Middle frontal gyrus (tissue), 1 donor: ENCODE measurements at regions not wholly inside any gene's neighbourhood (a gene's known extent, or its start where the extent isn't known, plus 50 kb on each side); places are given as distances from the start of the nearest gene placed in this dataset.

Experiments
- DNase-seq: peaks from one replicate; pipeline ENCODE4 v3.0.0-alpha.2; 2015; ENCODE audit warnings: low spot score; ENCODE audit errors: extremely low spot score

GRCh38 chr18:75624869-75625268 is 197.4 kb upstream of the SMIM21 start:
- no peak for DNase-seq

DNA sequence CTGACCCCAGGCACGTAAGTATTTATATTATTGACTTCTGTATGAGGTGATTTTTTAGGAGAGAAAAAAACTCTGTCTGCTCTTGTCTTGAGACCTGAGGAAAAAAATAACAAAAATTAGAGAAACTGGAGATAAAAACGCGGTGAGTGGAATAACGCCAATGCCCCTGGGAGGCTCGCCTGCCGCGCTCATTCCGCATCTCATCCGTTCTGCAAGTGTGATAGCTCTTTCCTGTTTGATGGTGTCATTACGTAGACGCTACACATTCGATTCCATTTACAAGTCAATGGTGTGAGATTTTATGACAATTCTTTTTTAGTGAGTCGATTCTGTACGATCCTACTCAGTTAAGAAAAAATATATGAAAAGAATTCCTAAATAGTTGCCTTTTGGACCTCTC is 194.3 kb upstream of the SMIM21 start:
- no peak for DNase-seq

DNA sequence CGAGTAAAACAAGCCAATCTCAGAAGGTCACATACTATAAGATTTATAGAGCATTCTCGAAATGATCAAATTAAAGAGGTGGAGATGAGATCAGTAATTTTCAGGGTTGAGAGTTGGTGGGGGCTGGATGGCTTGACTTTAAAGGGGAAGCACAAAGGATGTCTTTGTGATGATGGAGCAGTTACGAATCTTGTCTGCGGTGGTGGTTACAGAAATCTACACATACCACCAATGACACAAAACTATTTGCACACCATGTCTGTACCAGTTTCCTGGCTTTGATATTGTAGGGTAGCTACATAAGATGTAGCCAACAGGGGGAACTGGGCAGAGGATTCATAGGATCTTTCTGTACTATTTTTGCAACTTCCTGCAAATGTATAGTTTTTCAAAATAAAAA is 190.6 kb upstream of the SMIM21 start:
- no peak for DNase-seq

DNA sequence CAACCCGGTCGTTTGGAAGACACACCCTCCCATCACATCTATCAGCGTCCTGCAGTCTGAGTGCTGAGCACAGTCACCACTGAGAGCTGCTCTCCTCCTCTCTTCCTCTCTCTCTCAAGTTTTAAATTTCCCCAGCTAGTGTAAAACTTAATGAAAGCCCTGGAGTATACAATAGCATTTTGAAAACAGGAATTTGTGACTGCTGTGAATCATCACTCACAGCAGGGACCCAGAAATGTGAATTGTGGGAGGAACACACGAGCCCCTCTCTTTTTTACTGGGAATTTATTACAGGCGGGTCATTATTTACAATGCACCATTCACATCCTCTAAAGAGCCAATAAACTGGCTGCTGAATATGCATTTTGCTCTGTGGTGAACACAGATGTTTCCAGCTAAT is 185.0 kb upstream of the SMIM21 start:
- DNase-seq: no peak

DNA sequence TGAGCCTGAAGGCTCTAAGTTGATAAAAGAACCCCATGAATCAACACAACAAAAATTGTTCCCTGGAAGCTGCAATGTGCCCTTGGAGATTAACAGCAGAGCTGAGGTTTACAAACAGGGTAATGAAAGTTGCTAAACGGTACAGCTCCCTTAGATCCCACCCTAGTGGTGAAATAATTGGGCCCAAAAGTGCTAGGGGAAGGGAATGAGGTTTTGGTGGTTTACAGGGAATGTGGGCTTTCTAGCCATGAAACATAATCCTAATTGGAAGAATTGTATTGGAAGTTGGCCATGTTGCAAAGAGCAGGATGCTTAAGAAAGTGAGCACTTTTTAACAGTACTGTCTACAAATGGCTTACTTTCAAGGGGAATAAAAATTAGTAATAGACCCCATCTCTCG is 180.2 kb upstream of the SMIM21 start:
- DNase-seq: no peak

- no peak for DNase-seq
These were observed 165.0 kb upstream of the SMIM21 start for GRCh38 chr18:75592527-75592926.

- no peak for DNase-seq
These were observed 160.9 kb upstream of the SMIM21 start for GRCh38 chr18:75588412-75588811.

DNA sequence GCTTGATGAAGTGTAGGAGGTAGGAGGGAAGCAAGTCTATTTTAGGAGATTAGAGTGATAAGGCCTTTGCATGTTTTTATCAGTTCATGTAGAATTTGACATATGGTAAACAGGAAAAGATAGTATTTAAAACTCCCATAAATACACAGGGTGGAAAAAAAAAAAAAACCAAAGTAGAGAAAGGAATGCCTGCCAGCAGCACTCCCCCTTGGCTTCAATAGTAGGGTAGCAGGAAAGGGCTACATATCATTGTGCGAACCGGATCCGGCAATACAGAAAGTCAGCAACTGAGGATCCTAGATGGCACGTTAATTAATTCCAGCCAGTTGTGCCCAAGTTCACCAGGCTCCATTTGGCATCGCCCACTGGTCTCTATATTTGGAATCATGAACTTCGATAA is 159.6 kb upstream of the SMIM21 start:
- DNase-seq: no peak

GRCh38 chr18:75586130-75586889 is 158.8 kb upstream of the SMIM21 start:
- peak; percentile 5 for DNase-seq

DNA sequence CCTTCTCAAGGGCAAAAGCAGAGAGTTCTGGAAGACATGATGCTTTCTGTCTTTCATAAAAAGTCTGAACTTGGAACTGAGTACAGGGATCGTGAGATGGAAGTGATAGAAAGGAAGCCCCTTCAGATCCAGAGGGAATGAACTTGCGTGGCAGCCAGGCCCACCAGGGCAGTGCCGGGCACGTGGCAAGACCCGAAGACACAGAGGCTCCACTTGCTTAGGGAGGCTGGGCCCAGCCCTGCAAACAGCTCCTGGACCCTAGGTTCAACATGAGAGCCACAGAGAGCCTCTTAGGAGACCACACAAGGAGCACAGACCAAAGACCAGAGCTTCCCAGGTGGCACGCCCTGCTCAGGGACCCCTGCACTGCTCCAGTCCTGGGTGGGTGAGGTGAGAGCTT is 155.4 kb upstream of the SMIM21 start:
- no peak for DNase-seq

- DNase-seq: no peak
These were observed 154.9 kb upstream of the SMIM21 start for GRCh38 chr18:75582406-75582821.

- DNase-seq: no peak
These were observed 154.0 kb upstream of the SMIM21 start for GRCh38 chr18:75581336-75582131.

GRCh38 chr18:75574187-75574586 is 146.7 kb upstream of the SMIM21 start:
- DNase-seq: no peak

GRCh38 chr18:75563150-75563549 is 135.6 kb upstream of the SMIM21 start:
- no peak for DNase-seq

DNA sequence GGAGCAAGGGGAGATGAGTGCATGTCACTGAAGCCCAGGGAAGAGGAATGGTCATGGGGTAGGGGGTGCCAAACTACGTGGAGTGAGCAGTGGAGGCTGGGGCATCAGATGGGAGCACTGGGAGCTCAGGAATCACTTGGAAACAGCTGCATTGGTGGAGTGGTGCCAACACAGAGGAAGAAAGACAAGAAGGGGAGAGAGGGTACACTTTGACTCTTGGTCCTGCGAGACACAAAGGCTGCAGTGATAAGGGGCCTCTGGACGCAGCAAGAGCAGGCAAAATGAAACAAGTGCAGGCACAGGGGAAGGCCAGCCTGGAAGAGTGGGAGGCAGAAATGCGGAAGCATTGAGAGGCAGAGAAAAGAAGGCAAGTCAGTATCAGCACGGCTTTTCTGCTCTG is 134.7 kb upstream of the SMIM21 start:
- no peak for DNase-seq

- no peak for DNase-seq
These were observed 131.3 kb upstream of the SMIM21 start for GRCh38 chr18:75558790-75559189.

DNA sequence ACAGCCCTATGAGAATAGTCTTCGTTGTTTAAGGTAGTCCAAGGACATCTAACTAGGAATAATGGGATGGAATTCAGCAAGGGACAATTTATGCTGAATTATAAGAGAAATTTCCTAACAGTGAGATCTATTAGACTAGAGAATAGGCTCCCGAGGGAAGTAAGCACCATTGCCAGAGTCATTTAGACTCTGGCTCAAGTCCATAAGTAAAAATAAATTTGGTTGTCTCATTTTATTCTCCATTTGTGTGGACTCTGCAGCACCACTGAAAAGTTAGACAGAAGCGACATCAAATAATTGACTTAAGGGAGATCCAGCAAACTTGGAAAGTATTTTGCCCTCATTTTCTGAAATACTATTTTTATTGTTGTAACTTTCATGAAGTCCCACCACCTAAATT is 129.3 kb upstream of the SMIM21 start:
- DNase-seq: no peak

- DNase-seq: no peak
These were observed 127.2 kb upstream of the SMIM21 start for GRCh38 chr18:75554644-75555185.

- no peak for DNase-seq
These were observed 126.7 kb upstream of the SMIM21 start for GRCh38 chr18:75554176-75554575.

- DNase-seq: no peak
These were observed 125.5 kb upstream of the SMIM21 start for GRCh38 chr18:75553021-75553420.

DNA sequence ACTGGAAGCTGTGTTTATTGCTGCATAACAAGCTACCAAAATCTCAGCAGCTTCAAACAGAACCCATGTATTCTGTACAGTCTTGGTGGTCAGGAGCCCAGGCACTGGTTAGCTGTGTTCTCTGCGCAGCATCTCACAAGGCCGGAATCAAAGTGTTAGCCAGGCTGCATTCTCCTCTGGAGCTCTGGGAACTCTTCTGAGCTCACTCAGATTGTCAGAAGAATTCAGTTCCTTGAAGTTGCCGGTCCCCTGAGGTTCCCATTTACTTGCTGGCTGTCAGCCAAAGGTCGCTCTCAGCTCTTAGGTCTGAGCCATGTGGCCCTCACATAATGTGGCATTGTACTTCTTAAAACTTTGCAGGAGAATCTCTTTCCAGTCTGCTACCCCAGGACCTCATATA is 123.6 kb upstream of the SMIM21 start:
- DNase-seq: no peak

DNA sequence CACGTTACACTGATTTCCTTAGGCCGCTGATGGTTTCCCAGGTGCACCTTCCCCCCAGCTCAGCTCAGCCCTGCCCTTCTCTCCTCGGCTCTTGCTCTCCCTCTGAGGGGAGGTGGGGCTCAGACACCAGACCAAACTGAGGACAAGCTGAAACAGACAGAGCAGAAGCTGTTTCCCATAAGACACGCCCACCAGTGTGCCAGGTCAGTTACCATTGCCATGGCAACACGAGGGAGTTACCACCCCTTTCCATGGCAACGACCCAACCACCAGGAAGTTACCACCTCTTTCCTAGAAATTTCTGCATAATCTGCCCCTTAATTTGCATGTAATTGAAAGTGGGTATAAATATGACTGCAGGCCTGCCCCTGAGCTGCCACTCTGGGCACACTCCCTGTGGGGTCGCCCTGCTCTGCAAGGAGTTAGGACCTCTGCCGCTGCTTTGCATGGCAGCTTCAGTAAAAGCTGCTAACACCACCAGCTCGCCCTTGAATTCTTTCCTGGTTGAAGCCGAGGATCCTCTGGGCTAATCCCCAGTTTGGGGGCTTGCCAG is 120.9 kb upstream of the SMIM21 start:
- no peak for DNase-seq
